HUES48 (cell line): ENCODE measurements at regions not wholly inside any gene's neighbourhood (a gene's known extent, or its start where the extent isn't known, plus 50 kb on each side); places are given as distances from the start of the nearest gene placed in this dataset.

Source experiments
- H3K27ac ChIP-seq: one replicate; pipeline ENCODE4 v1.7.0; 2013; ENCODE audit warnings: low read depth, low read length, inconsistent platforms
- H3K27me3 ChIP-seq: 2 replicates; pipeline ENCODE4 v1.6.1; 2013; ENCODE audit warnings: mild to moderate bottlenecking, low read length; ENCODE audit not compliant: control insufficient read depth, insufficient read depth
- H3K36me3 ChIP-seq: 2 replicates; pipeline ENCODE4 v1.6.1; 2013; ENCODE audit warnings: low read length; ENCODE audit not compliant: control insufficient read depth, insufficient read depth
- H3K4me1 ChIP-seq: 2 replicates; pipeline ENCODE4 v1.6.1; 2013; ENCODE audit warnings: mild to moderate bottlenecking, low read length; ENCODE audit not compliant: control insufficient read depth, insufficient read depth
- H3K4me3 ChIP-seq: 2 replicates; pipeline ENCODE4 v1.5.1; 2013; ENCODE audit warnings: mild to moderate bottlenecking, low read depth, low read length
- H3K9ac ChIP-seq: 2 replicates; pipeline ENCODE4 v1.6.1; 2013; ENCODE audit warnings: mild to moderate bottlenecking, low read depth, low read length, moderate library complexity
- H3K9me3 ChIP-seq: 2 replicates; pipeline ENCODE4 v1.6.1; 2013; ENCODE audit warnings: low read length; ENCODE audit not compliant: control insufficient read depth, insufficient read depth

DNA sequence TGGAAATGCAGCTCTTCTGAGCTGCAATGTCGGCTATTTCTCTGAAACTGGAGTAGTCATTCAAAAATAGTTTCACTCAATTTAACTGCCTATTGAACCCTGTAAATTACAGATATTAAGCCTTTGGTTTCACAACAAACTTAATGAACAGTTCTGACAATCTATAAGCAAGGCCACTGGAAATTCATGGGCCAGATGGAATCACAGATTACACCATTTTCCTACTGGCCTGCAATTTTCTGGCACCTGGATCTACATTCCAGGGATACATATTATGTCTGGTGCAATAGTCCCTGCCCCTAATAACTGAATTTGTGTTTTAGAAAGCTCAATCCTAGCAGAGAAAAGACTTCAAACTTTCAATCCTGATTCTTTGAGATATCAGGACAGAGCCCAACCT lies 551.7 kb downstream of the RNF144A start:
- no peaks in the 10 kb centered on the region for H3K9me3 ChIP-seq
- H3K36me3 ChIP-seq, result no peaks in the 10 kb centered on the region
- H3K27ac ChIP-seq, result no peak overlapping the region

DNA sequence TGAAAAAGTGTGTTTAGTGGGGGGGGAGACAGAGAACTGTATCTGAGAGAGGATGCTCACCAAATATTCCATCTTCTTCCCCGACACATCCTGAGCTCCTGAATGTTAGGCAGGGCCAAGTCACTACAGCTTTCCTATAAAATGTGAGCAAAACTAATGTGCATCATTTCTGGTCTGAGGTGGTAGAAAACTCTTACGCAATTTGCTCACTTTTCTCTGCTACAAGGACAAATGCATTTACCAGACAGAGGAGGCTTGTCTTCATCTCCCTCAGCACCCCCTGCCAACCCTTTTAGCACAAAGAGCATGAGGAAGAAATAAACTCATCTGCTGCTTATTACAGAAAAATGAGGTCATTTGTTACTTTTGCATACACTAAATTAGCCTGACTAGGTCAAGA lies 554.0 kb downstream of the RNF144A start:
- Histone ChIP-seq H3K4me1 (peaks cover 8% of the 10 kb centered on the region; the same call in 1 of the 2 replicates), H3K27me3 (no peaks in the 10 kb centered on the region), H3K9ac (no peak overlapping the region), H3K4me3 (no peak overlapping the region), H3K9me3 (no peaks in the 10 kb centered on the region), H3K27ac (no peak overlapping the region), H3K36me3 (no peaks in the 10 kb centered on the region)

More for the DNA sequence above, 551.7 kb downstream of the RNF144A start:
- no peak overlapping the region for H3K4me3 ChIP-seq
- no peak overlapping the region for H3K9ac ChIP-seq
- H3K4me1 ChIP-seq, result peaks cover 8% of the 10 kb centered on the region; the same call in 1 of the 2 replicates
- no peaks in the 10 kb centered on the region for H3K27me3 ChIP-seq

DNA sequence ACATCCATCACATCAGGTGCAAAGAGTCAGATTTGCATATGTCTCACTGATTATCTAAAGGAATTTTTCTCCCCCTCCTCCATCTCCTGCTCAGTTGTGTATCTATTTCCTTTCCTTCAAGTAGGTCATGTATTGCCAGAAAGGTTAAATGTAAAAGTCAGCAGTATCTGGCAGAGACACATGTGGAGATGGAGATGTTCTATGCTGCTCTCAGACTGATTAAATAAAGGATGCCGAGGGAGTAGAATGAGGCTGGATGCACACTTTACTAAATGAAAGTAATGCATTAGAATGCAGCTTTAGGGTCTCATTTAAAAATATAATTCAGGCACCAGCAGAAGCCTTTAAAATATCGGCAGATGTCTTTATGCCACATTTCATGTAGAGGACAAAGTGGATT lies 555.3 kb downstream of the RNF144A start:
- Histone ChIP-seq H3K4me1 (peaks cover 8% of the 10 kb centered on the region; the same call in 1 of the 2 replicates), H3K27ac (no peak overlapping the region), H3K4me3 (no peak overlapping the region), H3K27me3 (no peaks in the 10 kb centered on the region), H3K9me3 (no peaks in the 10 kb centered on the region), H3K9ac (no peak overlapping the region), H3K36me3 (no peaks in the 10 kb centered on the region)

DNA sequence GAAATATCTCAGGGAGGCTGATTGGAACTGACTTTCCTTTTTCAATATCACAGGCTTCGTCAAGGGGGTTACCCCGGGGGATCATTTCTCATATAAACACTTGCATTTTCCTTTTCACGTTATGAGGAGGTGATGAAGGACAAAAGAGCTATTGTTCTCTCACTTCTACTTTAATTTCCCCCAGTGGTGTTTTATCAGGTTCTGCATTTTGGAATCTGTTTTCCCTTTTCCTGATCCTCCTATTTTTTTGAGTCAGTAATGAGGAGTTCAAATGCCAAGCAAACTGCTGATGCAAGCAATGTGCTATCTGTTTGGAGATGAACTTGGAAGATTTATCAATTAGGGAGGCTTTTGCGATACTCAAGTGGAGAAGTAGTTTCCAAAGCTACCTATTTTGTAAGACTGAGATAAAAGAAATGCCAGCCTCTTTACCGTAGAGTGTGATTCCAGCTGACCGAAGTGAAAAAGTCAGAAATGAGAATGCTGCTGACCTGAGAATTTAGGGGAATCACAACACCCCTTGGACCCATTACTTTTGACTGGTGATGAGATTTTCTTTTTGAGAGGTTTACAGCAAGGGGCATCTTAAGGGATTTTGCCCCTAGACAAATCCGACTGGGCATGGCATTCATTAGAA lies 556.0 kb downstream of the RNF144A start:
- Histone ChIP-seq H3K27me3 (no peaks in the 10 kb centered on the region), H3K4me1 (peaks cover 8% of the 10 kb centered on the region; the same call in 1 of the 2 replicates), H3K9ac (no peak overlapping the region), H3K4me3 (no peak overlapping the region), H3K36me3 (no peaks in the 10 kb centered on the region), H3K27ac (no peak overlapping the region), H3K9me3 (no peaks in the 10 kb centered on the region)

DNA sequence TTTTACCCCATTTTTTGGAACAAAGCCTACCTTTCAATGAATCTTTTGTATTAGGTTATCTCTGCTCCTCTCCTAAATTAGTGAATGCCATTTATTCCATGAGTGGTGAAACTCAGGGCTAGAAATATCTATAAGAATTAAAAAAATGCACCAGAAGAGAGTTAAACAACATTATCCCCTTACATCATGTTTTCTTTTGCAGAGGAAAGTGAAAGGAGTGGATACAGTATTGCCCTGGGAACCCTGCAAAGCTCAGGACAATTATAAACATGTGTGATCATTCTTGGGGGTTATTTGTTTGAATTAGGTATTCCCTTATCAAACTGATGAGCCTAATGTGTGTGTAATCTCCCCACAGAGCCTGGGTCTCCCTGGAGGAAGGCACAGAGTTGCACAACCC lies 559.2 kb downstream of the RNF144A start:
- Histone ChIP-seq H3K9ac (no peak overlapping the region), H3K36me3 (no peaks in the 10 kb centered on the region), H3K27ac (no peak overlapping the region), H3K4me3 (no peak overlapping the region), H3K4me1 (peaks cover 8% of the 10 kb centered on the region; the same call in 1 of the 2 replicates), H3K27me3 (no peaks in the 10 kb centered on the region), H3K9me3 (no peaks in the 10 kb centered on the region)

DNA sequence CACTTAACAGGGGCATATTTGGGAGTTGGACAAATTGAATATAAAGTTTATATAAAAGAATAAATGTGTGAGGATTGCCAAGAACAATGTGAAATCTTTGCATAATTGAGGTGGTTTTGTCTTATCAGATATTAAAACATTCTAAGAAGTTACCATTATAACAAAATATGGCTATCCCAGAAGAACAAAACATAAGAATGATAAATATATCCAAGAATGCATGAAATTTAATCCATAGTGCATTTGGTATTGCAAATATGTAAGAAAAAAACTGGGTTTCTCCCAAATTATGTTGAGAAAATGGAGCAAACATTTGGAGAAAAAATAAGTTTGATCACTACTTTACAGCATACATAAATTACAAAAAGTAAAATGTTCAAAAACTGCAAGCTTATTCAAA lies 562.4 kb downstream of the RNF144A start:
- no peaks in the 10 kb centered on the region for H3K9me3 ChIP-seq
- no peak overlapping the region for H3K4me3 ChIP-seq
- no peaks in the 10 kb centered on the region for H3K4me1 ChIP-seq
- H3K9ac ChIP-seq, result no peak overlapping the region
- no peaks in the 10 kb centered on the region for H3K27me3 ChIP-seq
- H3K36me3 ChIP-seq, result no peaks in the 10 kb centered on the region
- no peak overlapping the region for H3K27ac ChIP-seq

DNA sequence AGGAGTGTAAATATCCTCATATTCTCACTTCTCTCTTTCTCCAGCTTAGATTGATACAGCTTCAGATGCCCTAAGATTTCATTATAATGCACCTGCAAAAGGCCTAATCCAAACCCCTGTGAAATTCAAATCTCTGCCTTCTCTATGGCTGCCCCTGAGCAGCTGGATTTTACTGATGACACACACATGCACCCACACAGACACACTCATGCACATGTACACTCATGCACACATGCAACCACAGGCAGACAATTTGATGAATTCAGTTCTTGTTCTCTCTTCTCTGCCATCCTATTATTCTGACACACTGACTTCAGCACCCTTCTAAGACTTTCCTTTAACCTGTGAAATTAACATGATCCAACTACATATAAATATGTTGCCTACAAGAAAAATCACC lies 563.2 kb downstream of the RNF144A start:
- Histone ChIP-seq H3K9ac (no peak overlapping the region), H3K27ac (no peak overlapping the region), H3K4me3 (no peak overlapping the region), H3K9me3 (no peaks in the 10 kb centered on the region), H3K4me1 (no peaks in the 10 kb centered on the region), H3K36me3 (no peaks in the 10 kb centered on the region), H3K27me3 (no peaks in the 10 kb centered on the region)

DNA sequence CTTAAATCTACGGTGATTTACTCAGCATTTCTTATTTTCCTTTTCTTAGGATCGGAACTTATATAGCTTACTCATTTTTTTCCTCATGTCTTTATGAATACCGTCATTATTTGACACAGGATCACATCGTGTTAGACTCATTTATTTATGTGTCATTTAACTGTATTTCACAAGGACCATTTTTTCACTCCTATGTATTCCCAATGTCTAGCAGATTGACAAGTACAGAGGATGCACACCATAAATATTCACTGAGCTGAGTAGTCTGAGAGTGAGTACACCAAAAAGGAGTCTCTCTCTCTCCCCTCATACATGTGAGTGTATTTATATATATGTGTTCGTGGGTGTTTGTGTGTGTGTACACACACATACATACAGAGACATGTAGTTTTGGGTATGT lies 573.5 kb downstream of the RNF144A start:
- peaks cover 6% of the 10 kb centered on the region; the same call in 1 of the 2 replicates for H3K9me3 ChIP-seq
- no peaks in the 10 kb centered on the region for H3K27me3 ChIP-seq
- no peak overlapping the region for H3K9ac ChIP-seq
- no peaks in the 10 kb centered on the region for H3K4me1 ChIP-seq
- H3K27ac ChIP-seq, result no peak overlapping the region
- H3K4me3 ChIP-seq, result no peak overlapping the region
- H3K36me3 ChIP-seq, result no peaks in the 10 kb centered on the region

DNA sequence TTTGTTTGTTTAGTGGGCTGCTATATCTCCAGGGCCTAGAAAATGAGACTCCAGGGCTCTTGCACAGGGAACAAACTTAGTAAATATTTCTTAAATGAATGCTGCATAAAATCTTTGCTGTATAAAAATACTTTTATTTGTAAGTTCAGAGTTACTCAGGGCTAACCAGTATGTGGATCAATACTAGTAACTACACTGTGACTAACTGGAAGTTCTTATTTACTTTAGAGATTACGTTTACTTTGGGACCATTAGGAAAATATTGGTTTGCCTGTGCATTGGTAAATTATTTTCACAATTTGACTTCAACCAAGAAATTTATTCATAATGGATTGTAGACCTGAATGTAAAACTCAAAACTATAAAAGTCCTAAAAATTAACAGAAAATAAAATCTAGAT lies 575.5 kb downstream of the RNF144A start:
- Histone ChIP-seq H3K4me1 (no peaks in the 10 kb centered on the region; the same call in 1 of the 2 replicates), H3K36me3 (no peaks in the 10 kb centered on the region), H3K9ac (no peak overlapping the region), H3K4me3 (no peak overlapping the region), H3K27me3 (no peaks in the 10 kb centered on the region), H3K9me3 (peaks cover 6% of the 10 kb centered on the region; the same call in 1 of the 2 replicates), H3K27ac (no peak overlapping the region)

DNA sequence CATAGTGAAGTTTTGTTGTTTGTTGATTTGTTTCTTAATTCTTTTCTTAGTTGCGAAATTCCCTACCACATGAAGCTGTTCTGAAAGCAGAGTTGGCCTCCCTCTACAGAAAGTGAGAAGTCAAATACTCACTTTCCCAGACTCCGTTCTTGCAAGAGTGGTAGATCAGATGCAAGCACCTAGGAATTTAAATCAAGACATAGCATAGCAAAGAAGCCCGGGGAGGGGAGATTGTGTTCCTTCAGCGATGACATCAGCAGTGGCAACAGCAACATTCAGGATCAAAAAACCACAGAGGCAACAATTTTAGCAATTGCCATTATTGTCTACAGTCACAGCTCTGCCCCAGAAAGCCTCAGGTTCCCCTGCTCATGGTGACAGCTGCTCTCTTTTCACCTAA lies 580.0 kb downstream of the RNF144A start:
- H3K4me1 ChIP-seq, result no peaks in the 10 kb centered on the region; the same call in 1 of the 2 replicates
- H3K27ac ChIP-seq, result no peak overlapping the region
- H3K9me3 ChIP-seq, result peaks cover 6% of the 10 kb centered on the region; the same call in 1 of the 2 replicates
- H3K36me3 ChIP-seq, result no peaks in the 10 kb centered on the region
- no peak overlapping the region for H3K4me3 ChIP-seq
- H3K27me3 ChIP-seq, result no peaks in the 10 kb centered on the region
- H3K9ac ChIP-seq, result no peak overlapping the region

DNA sequence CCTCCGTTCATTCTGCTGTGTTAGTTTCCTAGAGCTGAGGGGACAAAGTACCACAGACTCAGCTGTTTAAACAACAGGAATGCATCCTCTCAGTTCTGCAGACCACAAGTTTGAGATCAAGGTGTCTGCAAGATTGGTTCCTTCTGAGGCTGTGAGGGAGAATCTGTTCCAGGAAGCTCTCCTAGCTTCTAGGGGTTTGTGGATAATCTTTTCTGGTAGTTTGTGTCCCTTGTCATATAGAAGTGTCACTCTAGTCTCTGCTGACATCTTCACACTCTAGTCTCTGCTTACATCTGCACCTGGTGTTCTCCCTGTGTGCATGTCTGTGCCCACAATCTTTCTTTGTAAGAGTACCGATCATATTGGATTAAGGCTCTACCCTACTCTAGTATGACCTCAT lies 581.8 kb downstream of the RNF144A start:
- Histone ChIP-seq H3K4me1 (no peaks in the 10 kb centered on the region; the same call in 1 of the 2 replicates), H3K27me3 (no peaks in the 10 kb centered on the region)

More for the DNA sequence above, 581.8 kb downstream of the RNF144A start:
- H3K9ac ChIP-seq, result no peak overlapping the region
- no peak overlapping the region for H3K4me3 ChIP-seq
- H3K27ac ChIP-seq, result no peak overlapping the region
- no peaks in the 10 kb centered on the region for H3K36me3 ChIP-seq
- peaks cover 3% of the 10 kb centered on the region; the same call in 1 of the 2 replicates for H3K9me3 ChIP-seq
